GM12878 (cell line): ENCODE measurements at regions not wholly inside any gene's neighbourhood (a gene's known extent, or its start where the extent isn't known, plus 50 kb on each side); places are given as distances from the start of the nearest gene placed in this dataset.

Source experiments
- ATAC-seq: fragments of 200-7000 bp; cut with Tn5 transposase; 3 replicates; pipeline ENCODE4 v1.9.1; 2020; ENCODE audit warnings: mild to moderate bottlenecking, moderate library complexity
- BruUV-seq: library from RNA; stranded (reverse); fragments of 400-500 nt; replicated peaks from 2 replicates; lab custom pipeline; 2021; lab: Mats Ljungman, UMichigan
- CTCF ChIA-PET: fragments of 300-600 bp; sonication (Branson Sonifier 250); formaldehyde crosslinking; extraction: SDS; loops from one replicate; lab custom pipeline; 2021; ENCODE audit warnings: inconsistent platforms; lab: Yijun Ruan, JAX
- POLR2A ChIA-PET: fragments of 350-600 bp; formaldehyde crosslinking; extraction: SDS; loops from one replicate; lab custom pipeline; 2021; ENCODE audit warnings: inconsistent platforms; lab: Charles Lee
- RAD21 ChIA-PET: fragments of 300-600 bp; sonication (Branson Sonifier 250); formaldehyde crosslinking; loops from one replicate; lab custom pipeline; 2023; ENCODE audit warnings: antibody characterized with exemption; ENCODE audit not compliant: unreplicated experiment; lab: Charles Lee
- SMC1A ChIA-PET: fragments of 300-600 bp; sonication (Branson Sonifier 250); formaldehyde crosslinking; loops from one replicate; lab custom pipeline; 2023; ENCODE audit not compliant: unreplicated experiment, uncharacterized antibody; lab: Charles Lee
- DNase-seq: peaks from one replicate; pipeline ENCODE4 v3.0.0-alpha.2; 2011; ENCODE audit warnings: low read depth, low spot score
- FAIRE-seq: peaks from 3 replicates; lab custom pipeline; 2011; peaks lifted over from hg19 to GRCh38; lab: Jason Lieb, UNC
- H2AFZ ChIP-seq: 2 replicates; pipeline ENCODE4 v1.6.0; 2011; ENCODE audit warnings: low read depth, low read length, control low read depth; ENCODE audit not compliant: control insufficient read depth
- H3K27ac ChIP-seq: 2 replicates; pipeline ENCODE4 v1.5.1; 2011; ENCODE audit warnings: control low read depth; ENCODE audit not compliant: control insufficient read depth, insufficient read depth
- H3K27me3 ChIP-seq, 2 experiments: replicated peaks in 1 of 2; 2 replicates each; pipeline versions ENCODE4 v1.6.0 to v1.6.1; 2011; ENCODE audit warnings: low read length in 1 of 2; ENCODE audit not compliant: control insufficient read depth in 2 of 2, insufficient read depth in 2 of 2
- H3K36me3 ChIP-seq, 2 experiments: 2 replicates each; pipeline ENCODE4 v1.5.1; 2011; ENCODE audit warnings: low read length in 1 of 2; ENCODE audit not compliant: control insufficient read depth in 2 of 2, insufficient read depth in 2 of 2
- H3K4me1 ChIP-seq: 2 replicates; pipeline ENCODE4 v1.6.1; 2011; ENCODE audit warnings: mild to moderate bottlenecking, low read length, moderate library complexity, mixed read lengths; ENCODE audit not compliant: control insufficient read depth, insufficient read depth
- H3K4me2 ChIP-seq: 2 replicates; pipeline ENCODE4 v1.6.0; 2011; ENCODE audit warnings: control low read depth; ENCODE audit not compliant: control insufficient read depth, insufficient read depth
- H3K4me3 ChIP-seq: fragments of 200-600 bp; sonication (generic); 2 replicates; pipeline ENCODE4 v1.5.1; 2016
- H3K79me2 ChIP-seq: 2 replicates; pipeline ENCODE4 v1.6.0; 2011; ENCODE audit warnings: low read length; ENCODE audit not compliant: control insufficient read depth, insufficient read depth
- H3K9ac ChIP-seq: 2 replicates; pipeline ENCODE4 v1.8.0; 2011; ENCODE audit warnings: low read length, control low read depth, mixed read lengths; ENCODE audit not compliant: control insufficient read depth, insufficient read depth
- H3K9me3 ChIP-seq: replicated peaks from 3 replicates; pipeline ENCODE4 v1.5.1; 2011; ENCODE audit warnings: mild to moderate bottlenecking, low read length; ENCODE audit not compliant: control insufficient read depth, insufficient read depth
- H4K20me1 ChIP-seq: 2 replicates; pipeline ENCODE4 v1.6.0; 2011; ENCODE audit not compliant: control insufficient read depth, insufficient read depth
- BRCA1 ChIP-seq: IDR thresholded peaks from 2 replicates; pipeline ENCODE4 v1.6.1; 2011; ENCODE audit warnings: low read depth, low read length, improper control_type of control experiment
- CHD2 ChIP-seq: IDR thresholded peaks from 2 replicates; pipeline ENCODE4 v1.6.1; 2011; ENCODE audit warnings: low read depth, low read length, improper control_type of control experiment, borderline replicate concordance
- EED ChIP-seq: sonication (generic); IDR thresholded peaks from 2 replicates; pipeline ENCODE4 v1.6.1; 2016; ENCODE audit warnings: antibody characterized with exemption, low read depth
- HCFC1 ChIP-seq: fragments of 150-350 bp; IDR thresholded peaks from 2 replicates; pipeline ENCODE4 v1.6.1; 2014; ENCODE audit warnings: low read length
- MTA3 ChIP-seq: IDR thresholded peaks from 2 replicates; pipeline ENCODE4 v1.6.1; 2012; ENCODE audit warnings: low read length, inconsistent platforms, borderline replicate concordance
- MYC ChIP-seq: IDR thresholded peaks from 2 replicates; pipeline ENCODE4 v1.6.1; 2011; ENCODE audit warnings: mild to moderate bottlenecking, low read length, moderate library complexity, inconsistent platforms; ENCODE audit not compliant: insufficient read depth, insufficient replicate concordance, insufficient read length, severe bottlenecking
- PML ChIP-seq: IDR thresholded peaks from 2 replicates; pipeline ENCODE4 v1.6.1; 2012; ENCODE audit warnings: low read length, inconsistent platforms
- RBBP5 ChIP-seq: fragments of 200-600 bp; sonication (generic); conservative IDR thresholded peaks from 2 replicates; pipeline ENCODE4 v1.6.1; 2016
- SP1 ChIP-seq: IDR thresholded peaks from one replicate; pipeline ENCODE4 v1.6.1; 2011; ENCODE audit warnings: low read depth, low read length
- ZNF274 ChIP-seq: IDR thresholded peaks from one replicate; pipeline ENCODE4 v1.8.0; 2011; ENCODE audit not compliant: insufficient read length, insufficient read depth
- WGBS: methylation state at CpG from one replicate; pipeline ENCODE4 v1.1.6; 2016; ENCODE audit warnings: low lambda C conversion rate; ENCODE audit not compliant: insufficient replicate concordance, insufficient coverage; ENCODE audit errors: missing lambda C conversion rate; 5-methylcytosine and 5-hydroxymethylcytosine counted together
- in situ Hi-C: fragments of 300-500 bp; cut with MboI; formaldehyde crosslinking; loops from 9 replicates; pipeline ENCODE4 v1.14.3; 2018; ENCODE audit warnings: mixed read lengths
- intact Hi-C: fragments of 100-400 bp; cut with micrococcal nuclease; formaldehyde crosslinking; loops from one replicate; pipeline ENCODE4 v1.14.2; 2022; ENCODE audit not compliant: unreplicated experiment
- TF ChIP-seq, protein P1 (sequence below): fragments of 450-650 bp; formaldehyde crosslinking; IDR thresholded peaks from 2 replicates; pipeline ENCODE4 v1.5.0; 2022; ENCODE audit warnings: mild to moderate bottlenecking, missing genetic modification characterization
- TF ChIP-seq, protein P2 (sequence below): fragments of 450-650 bp; IDR thresholded peaks from 2 replicates; pipeline ENCODE4 v1.6.1; 2017; ENCODE audit warnings: borderline replicate concordance
- TF ChIP-seq, protein P3 (sequence below): fragments of 450-650 bp; IDR thresholded peaks from 2 replicates; pipeline ENCODE4 v1.6.1; 2018; ENCODE audit warnings: mild to moderate bottlenecking, low read depth, moderate library complexity; ENCODE audit not compliant: partially characterized antibody
- TF ChIP-seq, protein P4 (sequence below): IDR thresholded peaks from 2 replicates; pipeline ENCODE4 v1.6.1; 2012; ENCODE audit warnings: low read depth, low read length, improper control_type of control experiment
- TF ChIP-seq, protein P5 (sequence below): fragments of 450-650 bp; IDR thresholded peaks from 2 replicates; pipeline ENCODE4 v1.6.1; 2017; ENCODE audit warnings: mild to moderate bottlenecking, low read depth, inconsistent platforms; ENCODE audit not compliant: poor library complexity, severe bottlenecking

DNA sequence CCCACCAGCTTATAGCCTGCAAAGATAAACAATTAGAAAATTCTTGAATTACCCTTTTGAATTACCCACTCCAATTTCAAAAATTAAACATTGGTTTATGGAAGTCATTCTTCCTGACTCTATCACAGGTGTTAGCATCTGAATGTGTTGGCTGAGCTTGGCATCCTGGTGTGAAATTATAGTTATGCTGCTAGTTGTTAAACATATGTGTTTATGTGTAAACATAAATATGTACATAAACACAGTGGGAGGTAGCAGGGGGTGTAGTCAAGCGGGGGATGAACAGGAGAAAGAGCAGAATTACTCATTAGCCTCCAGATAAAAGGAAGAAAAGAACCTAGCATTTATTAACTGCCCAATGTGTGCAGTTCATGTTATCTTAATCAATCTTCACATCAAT lies 530.2 kb downstream of the MCTP2 start:
- POLR2A ChIA-PET: no interaction called here

More for the DNA sequence above, 530.2 kb downstream of the MCTP2 start:
- Histone ChIP-seq H3K27me3 (no peaks in the 10 kb centered on the region), H3K4me1 (no peaks in the 10 kb centered on the region), H3K27ac (no peak overlapping the region), H3K36me3 (no peaks in the 10 kb centered on the region), H3K79me2 (no peaks in the 10 kb centered on the region), H3K4me2 (no peak overlapping the region), H3K9me3 (no peaks in the 10 kb centered on the region), H3K9ac (no peak overlapping the region), H2AFZ (no peak overlapping the region), H3K4me3 (no peak overlapping the region), H4K20me1 (no peaks in the 10 kb centered on the region)
- ChIA-PET CTCF (no interaction called here), RAD21 (no interaction called here), SMC1A (interaction anchor here (1.4 kb wide), 1 partner anchor 72 kb away, joined by 3 read pairs; no protein-coding TSS in a partner anchor)
- in situ Hi-C loops (no loop called here), intact Hi-C loops (no loop called here)
- no peak for DNase-seq
- no peak for FAIRE-seq
- no TSS peak for BruUV-seq
- WGBS: 6% methylated on average over 1 of the region's 1 CpG
- ATAC-seq: no peak
- TF ChIP-seq, protein P1, sequence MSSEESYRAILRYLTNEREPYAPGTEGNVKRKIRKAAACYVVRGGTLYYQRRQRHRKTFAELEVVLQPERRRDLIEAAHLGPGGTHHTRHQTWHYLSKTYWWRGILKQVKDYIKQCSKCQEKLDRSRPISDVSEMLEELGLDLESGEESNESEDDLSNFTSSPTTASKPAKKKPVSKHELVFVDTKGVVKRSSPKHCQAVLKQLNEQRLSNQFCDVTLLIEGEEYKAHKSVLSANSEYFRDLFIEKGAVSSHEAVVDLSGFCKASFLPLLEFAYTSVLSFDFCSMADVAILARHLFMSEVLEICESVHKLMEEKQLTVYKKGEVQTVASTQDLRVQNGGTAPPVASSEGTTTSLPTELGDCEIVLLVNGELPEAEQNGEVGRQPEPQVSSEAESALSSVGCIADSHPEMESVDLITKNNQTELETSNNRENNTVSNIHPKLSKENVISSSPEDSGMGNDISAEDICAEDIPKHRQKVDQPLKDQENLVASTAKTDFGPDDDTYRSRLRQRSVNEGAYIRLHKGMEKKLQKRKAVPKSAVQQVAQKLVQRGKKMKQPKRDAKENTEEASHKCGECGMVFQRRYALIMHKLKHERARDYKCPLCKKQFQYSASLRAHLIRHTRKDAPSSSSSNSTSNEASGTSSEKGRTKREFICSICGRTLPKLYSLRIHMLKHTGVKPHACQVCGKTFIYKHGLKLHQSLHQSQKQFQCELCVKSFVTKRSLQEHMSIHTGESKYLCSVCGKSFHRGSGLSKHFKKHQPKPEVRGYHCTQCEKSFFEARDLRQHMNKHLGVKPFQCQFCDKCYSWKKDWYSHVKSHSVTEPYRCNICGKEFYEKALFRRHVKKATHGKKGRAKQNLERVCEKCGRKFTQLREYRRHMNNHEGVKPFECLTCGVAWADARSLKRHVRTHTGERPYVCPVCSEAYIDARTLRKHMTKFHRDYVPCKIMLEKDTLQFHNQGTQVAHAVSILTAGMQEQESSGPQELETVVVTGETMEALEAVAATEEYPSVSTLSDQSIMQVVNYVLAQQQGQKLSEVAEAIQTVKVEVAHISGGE (CRISPR knock-in tag): no peak
- TF ChIP-seq, protein P2, sequence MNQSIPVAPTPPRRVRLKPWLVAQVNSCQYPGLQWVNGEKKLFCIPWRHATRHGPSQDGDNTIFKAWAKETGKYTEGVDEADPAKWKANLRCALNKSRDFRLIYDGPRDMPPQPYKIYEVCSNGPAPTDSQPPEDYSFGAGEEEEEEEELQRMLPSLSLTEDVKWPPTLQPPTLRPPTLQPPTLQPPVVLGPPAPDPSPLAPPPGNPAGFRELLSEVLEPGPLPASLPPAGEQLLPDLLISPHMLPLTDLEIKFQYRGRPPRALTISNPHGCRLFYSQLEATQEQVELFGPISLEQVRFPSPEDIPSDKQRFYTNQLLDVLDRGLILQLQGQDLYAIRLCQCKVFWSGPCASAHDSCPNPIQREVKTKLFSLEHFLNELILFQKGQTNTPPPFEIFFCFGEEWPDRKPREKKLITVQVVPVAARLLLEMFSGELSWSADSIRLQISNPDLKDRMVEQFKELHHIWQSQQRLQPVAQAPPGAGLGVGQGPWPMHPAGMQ: no peak
- TF ChIP-seq, protein P3, sequence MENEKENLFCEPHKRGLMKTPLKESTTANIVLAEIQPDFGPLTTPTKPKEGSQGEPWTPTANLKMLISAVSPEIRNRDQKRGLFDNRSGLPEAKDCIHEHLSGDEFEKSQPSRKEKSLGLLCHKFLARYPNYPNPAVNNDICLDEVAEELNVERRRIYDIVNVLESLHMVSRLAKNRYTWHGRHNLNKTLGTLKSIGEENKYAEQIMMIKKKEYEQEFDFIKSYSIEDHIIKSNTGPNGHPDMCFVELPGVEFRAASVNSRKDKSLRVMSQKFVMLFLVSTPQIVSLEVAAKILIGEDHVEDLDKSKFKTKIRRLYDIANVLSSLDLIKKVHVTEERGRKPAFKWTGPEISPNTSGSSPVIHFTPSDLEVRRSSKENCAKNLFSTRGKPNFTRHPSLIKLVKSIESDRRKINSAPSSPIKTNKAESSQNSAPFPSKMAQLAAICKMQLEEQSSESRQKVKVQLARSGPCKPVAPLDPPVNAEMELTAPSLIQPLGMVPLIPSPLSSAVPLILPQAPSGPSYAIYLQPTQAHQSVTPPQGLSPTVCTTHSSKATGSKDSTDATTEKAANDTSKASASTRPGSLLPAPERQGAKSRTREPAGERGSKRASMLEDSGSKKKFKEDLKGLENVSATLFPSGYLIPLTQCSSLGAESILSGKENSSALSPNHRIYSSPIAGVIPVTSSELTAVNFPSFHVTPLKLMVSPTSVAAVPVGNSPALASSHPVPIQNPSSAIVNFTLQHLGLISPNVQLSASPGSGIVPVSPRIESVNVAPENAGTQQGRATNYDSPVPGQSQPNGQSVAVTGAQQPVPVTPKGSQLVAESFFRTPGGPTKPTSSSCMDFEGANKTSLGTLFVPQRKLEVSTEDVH: no peak
- TF ChIP-seq EED (no peak), MYC (no peak), BRCA1 (no peak), PML (no peak), HCFC1 (no peak), RBBP5 (no peak), MTA3 (no peak), SP1 (no peak), CHD2 (no peak), ZNF274 (no peak)
- TF ChIP-seq, protein P4, sequence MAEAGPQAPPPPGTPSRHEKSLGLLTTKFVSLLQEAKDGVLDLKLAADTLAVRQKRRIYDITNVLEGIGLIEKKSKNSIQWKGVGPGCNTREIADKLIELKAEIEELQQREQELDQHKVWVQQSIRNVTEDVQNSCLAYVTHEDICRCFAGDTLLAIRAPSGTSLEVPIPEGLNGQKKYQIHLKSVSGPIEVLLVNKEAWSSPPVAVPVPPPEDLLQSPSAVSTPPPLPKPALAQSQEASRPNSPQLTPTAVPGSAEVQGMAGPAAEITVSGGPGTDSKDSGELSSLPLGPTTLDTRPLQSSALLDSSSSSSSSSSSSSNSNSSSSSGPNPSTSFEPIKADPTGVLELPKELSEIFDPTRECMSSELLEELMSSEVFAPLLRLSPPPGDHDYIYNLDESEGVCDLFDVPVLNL: no peak
- TF ChIP-seq, protein P5, sequence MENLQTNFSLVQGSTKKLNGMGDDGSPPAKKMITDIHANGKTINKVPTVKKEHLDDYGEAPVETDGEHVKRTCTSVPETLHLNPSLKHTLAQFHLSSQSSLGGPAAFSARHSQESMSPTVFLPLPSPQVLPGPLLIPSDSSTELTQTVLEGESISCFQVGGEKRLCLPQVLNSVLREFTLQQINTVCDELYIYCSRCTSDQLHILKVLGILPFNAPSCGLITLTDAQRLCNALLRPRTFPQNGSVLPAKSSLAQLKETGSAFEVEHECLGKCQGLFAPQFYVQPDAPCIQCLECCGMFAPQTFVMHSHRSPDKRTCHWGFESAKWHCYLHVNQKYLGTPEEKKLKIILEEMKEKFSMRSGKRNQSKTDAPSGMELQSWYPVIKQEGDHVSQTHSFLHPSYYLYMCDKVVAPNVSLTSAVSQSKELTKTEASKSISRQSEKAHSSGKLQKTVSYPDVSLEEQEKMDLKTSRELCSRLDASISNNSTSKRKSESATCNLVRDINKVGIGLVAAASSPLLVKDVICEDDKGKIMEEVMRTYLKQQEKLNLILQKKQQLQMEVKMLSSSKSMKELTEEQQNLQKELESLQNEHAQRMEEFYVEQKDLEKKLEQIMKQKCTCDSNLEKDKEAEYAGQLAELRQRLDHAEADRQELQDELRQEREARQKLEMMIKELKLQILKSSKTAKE: no peak
